ENCODE measurements at regions not wholly inside any gene's neighbourhood (a gene's known extent, or its start where the extent isn't known, plus 50 kb on each side); places are given as distances from the start of the nearest gene placed in this dataset.

GRCh38 chr10:64959883-64960282 lies 1438.7 kb downstream of the REEP3 start (continued):
- TF ChIP-seq NFE2L1 (CRISPR knock-in tag; IDR thresholded peaks at IDR 0.05; ENCODE audit: borderline replicate concordance) (no peak), HMGXB4 (CRISPR knock-in tag; IDR thresholded peaks at IDR 0.05; ENCODE audit: borderline replicate concordance in 1 of 2, low read depth in 1 of 2) (no peak), PHF21A (CRISPR knock-in tag; IDR thresholded peaks at IDR 0.05) (no peak), MAFF (IDR thresholded peaks at IDR 0.05; ENCODE audit: low read depth, low read length) (no peak), CERS6 (CRISPR knock-in tag; IDR thresholded peaks at IDR 0.05) (no peak)

DNA sequence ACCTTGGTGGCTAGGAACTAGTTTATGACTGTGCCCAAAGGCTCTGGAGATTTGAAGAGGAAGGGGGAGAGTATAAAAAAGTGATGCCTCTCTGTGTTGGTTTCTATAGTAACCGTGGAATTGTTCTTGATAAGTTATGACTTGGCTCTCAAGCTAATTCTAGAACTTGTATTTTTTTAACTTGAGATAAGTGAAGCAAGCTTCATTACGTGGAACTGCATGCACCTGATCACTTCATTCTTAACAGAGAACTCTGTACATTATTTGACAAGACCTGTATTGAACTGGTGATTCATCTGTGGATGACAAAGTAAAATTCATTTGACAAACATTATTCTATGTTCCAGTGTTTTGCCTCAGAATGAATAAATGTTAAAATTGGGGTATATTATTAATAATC lies 1452.2 kb downstream of the REEP3 start:
- Histone ChIP-seq H3K4me1 (ENCODE audit: insufficient read depth, low read length) (no peaks in the 10 kb centered on the region), H4K20me1 (ENCODE audit: insufficient read depth, low read length) (no peaks in the 10 kb centered on the region), H3K27me3 (ENCODE audit: control insufficient read depth in 1 of 2, insufficient read depth in 2 of 2, low read length in 2 of 2) (no peaks in the 10 kb centered on the region; a peak in 1 of 5 replicates), H3K9me3 (ENCODE audit: low read length) (no peaks in the 10 kb centered on the region), H2AFZ (ENCODE audit: low read length) (no peak overlapping the region), H3K4me2 (ENCODE audit: low read depth, low read length) (no peak overlapping the region), H3K79me2 (ENCODE audit: insufficient read depth, low read length) (no peaks in the 10 kb centered on the region), H3K9ac (ENCODE audit: insufficient read depth, low read depth, low read length) (no peak overlapping the region), H3K36me3 (replicated peaks in 1 of 2; ENCODE audit: control insufficient read depth in 1 of 2, insufficient read depth in 2 of 2, low read length in 2 of 2) (no peaks in the 10 kb centered on the region), H3K27ac (ENCODE audit: extremely low read length, insufficient read depth, low read length) (no peak overlapping the region), H3K4me3 (replicated peaks in 1 of 3; ENCODE audit: insufficient read depth in 1 of 3, low read depth in 2 of 3, low read length in 3 of 3) (no peak overlapping the region)
- BruUV-seq (replicated peaks) = no TSS peak
- intact Hi-C loops (cut with micrococcal nuclease; ENCODE audit: unreplicated experiment) (no loop called here), in situ Hi-C loops (cut with HindIII; ENCODE audit: extremely low pct_ligation_motif_present, low pct_unique_long_range_greater_than_20kb) (no loop called here)
- no peak for FAIRE-seq
- WGBS (ENCODE audit: low lambda C conversion rate) = 0% methylated on average over 2 of the region's 2 CpGs
- ChIA-PET CTCF (ENCODE audit: low intra/inter-chr PET ratio, low total read pairs) (no interaction called here), POLR2A (no interaction called here)
- TF ChIP-seq PHB2 (IDR thresholded peaks at IDR 0.05; ENCODE audit: partially characterized antibody) = no peak
- no peak for TF ChIP-seq HMG20A (CRISPR knock-in tag; IDR thresholded peaks at IDR 0.05; ENCODE audit: borderline replicate concordance)
- no peak for TF ChIP-seq IRF2 (CRISPR knock-in tag; IDR thresholded peaks at IDR 0.05)
- DNase-seq (ENCODE audit: low spot score) = no peak
- ATAC-seq = no peak

Measured in HepG2 (cell line).